Suprapubic skin (tissue), 2 donors: ENCODE measurements at regions not wholly inside any gene's neighbourhood (a gene's known extent, or its start where the extent isn't known, plus 50 kb on each side); places are given as distances from the start of the nearest gene placed in this dataset.

Source experiments
- EP300 ChIP-seq: sonication (generic); formaldehyde crosslinking; IDR thresholded peaks from one replicate; pipeline ENCODE4 v1.6.1; 2017; ENCODE audit warnings: antibody characterized with exemption
- POLR2A ChIP-seq, 2 donors: fragments of 450-650 bp; IDR thresholded peaks; one replicate each; pipeline ENCODE4 v1.6.1; 2017; ENCODE audit warnings: antibody characterized with exemption in 2 of 2, mild to moderate bottlenecking in 2 of 2, moderate library complexity in 2 of 2

- no peak for TF ChIP-seq EP300
- TF ChIP-seq POLR2A (IDR thresholded peaks at IDR 0.05) = no peak
Observed at GRCh38 chr12:58069268-58069963, 128.0 kb downstream of the ATP23 start.
